ENCODE measurements at regions not wholly inside any gene's neighbourhood (a gene's known extent, or its start where the extent isn't known, plus 50 kb on each side); places are given as distances from the start of the nearest gene placed in this dataset.

DNA sequence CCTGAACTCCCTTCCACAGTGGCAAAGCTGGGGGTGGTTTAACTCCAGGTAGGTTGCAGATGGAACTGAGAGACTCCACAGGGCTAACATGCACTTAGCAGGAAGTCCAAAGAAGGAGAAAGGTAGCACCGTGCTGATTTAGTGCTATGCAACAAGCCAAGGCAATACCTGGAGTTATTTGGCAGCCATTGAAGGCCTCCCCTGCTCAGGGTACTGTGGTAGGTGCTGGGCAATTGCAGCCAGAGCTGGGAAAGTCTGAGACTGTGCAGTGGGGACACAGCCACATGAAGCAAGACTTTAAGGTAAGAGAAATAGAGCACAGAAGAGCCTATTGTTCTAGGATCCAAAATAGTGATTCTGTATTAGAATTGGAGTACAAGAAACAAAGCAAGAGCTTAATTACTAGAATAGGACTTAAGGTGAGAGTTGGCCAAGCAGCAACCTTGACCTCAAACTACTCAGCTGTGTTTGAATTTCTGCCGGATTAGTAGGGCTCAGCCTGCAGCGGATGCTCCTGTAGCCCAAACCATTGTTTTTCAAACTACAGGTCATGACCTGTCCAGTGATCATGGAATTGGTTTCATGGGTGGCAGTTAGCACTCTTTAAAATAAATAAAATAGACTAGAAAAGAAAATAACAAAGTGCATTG is 80.8 kb upstream of the STMND1 start:
- TF ChIP-seq TCF7 (IDR thresholded peaks at IDR 0.05; ENCODE audit: borderline replicate concordance) = no peak
- TF ChIP-seq, protein P1, sequence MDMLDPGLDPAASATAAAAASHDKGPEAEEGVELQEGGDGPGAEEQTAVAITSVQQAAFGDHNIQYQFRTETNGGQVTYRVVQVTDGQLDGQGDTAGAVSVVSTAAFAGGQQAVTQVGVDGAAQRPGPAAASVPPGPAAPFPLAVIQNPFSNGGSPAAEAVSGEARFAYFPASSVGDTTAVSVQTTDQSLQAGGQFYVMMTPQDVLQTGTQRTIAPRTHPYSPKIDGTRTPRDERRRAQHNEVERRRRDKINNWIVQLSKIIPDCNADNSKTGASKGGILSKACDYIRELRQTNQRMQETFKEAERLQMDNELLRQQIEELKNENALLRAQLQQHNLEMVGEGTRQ (IDR thresholded peaks at IDR 0.05; ENCODE audit: borderline replicate concordance, low read depth, low read length) = no peak
- no peak for TF ChIP-seq EP300 (IDR thresholded peaks at IDR 0.05; ENCODE audit: borderline replicate concordance in 1 of 2, control insufficient read depth in 1 of 2, low read depth in 2 of 2, low read length in 2 of 2)
- no peak for TF ChIP-seq NRF1 (conservative IDR thresholded peaks at IDR 0.05; ENCODE audit: low read depth, low read length)
- TF ChIP-seq, protein P2, sequence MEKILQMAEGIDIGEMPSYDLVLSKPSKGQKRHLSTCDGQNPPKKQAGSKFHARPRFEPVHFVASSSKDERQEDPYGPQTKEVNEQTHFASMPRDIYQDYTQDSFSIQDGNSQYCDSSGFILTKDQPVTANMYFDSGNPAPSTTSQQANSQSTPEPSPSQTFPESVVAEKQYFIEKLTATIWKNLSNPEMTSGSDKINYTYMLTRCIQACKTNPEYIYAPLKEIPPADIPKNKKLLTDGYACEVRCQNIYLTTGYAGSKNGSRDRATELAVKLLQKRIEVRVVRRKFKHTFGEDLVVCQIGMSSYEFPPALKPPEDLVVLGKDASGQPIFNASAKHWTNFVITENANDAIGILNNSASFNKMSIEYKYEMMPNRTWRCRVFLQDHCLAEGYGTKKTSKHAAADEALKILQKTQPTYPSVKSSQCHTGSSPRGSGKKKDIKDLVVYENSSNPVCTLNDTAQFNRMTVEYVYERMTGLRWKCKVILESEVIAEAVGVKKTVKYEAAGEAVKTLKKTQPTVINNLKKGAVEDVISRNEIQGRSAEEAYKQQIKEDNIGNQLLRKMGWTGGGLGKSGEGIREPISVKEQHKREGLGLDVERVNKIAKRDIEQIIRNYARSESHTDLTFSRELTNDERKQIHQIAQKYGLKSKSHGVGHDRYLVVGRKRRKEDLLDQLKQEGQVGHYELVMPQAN (conservative IDR thresholded peaks at IDR 0.05) = no peak
- no peak for TF ChIP-seq RAD21 (IDR thresholded peaks at IDR 0.05; ENCODE audit: insufficient read depth, low read depth, low read length)
- TF ChIP-seq, protein P3, sequence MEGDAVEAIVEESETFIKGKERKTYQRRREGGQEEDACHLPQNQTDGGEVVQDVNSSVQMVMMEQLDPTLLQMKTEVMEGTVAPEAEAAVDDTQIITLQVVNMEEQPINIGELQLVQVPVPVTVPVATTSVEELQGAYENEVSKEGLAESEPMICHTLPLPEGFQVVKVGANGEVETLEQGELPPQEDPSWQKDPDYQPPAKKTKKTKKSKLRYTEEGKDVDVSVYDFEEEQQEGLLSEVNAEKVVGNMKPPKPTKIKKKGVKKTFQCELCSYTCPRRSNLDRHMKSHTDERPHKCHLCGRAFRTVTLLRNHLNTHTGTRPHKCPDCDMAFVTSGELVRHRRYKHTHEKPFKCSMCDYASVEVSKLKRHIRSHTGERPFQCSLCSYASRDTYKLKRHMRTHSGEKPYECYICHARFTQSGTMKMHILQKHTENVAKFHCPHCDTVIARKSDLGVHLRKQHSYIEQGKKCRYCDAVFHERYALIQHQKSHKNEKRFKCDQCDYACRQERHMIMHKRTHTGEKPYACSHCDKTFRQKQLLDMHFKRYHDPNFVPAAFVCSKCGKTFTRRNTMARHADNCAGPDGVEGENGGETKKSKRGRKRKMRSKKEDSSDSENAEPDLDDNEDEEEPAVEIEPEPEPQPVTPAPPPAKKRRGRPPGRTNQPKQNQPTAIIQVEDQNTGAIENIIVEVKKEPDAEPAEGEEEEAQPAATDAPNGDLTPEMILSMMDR (IDR thresholded peaks at IDR 0.05 in 2 of 3, conservative IDR thresholded peaks at IDR 0.05 in 1 of 3; ENCODE audit: control insufficient read depth in 2 of 3, extremely low read depth in 1 of 3, insufficient read depth in 1 of 3, low read depth in 3 of 3, low read length in 3 of 3) = no peak
- no peak for TF ChIP-seq TCF12 (IDR thresholded peaks at IDR 0.05; ENCODE audit: low read depth, low read length)
